ENCODE measurements at regions not wholly inside any gene's neighbourhood (a gene's known extent, or its start where the extent isn't known, plus 50 kb on each side); places are given as distances from the start of the nearest gene placed in this dataset.

- no peak for TF ChIP-seq ZFX (IDR thresholded peaks at IDR 0.05)
- TF ChIP-seq, protein P1, sequence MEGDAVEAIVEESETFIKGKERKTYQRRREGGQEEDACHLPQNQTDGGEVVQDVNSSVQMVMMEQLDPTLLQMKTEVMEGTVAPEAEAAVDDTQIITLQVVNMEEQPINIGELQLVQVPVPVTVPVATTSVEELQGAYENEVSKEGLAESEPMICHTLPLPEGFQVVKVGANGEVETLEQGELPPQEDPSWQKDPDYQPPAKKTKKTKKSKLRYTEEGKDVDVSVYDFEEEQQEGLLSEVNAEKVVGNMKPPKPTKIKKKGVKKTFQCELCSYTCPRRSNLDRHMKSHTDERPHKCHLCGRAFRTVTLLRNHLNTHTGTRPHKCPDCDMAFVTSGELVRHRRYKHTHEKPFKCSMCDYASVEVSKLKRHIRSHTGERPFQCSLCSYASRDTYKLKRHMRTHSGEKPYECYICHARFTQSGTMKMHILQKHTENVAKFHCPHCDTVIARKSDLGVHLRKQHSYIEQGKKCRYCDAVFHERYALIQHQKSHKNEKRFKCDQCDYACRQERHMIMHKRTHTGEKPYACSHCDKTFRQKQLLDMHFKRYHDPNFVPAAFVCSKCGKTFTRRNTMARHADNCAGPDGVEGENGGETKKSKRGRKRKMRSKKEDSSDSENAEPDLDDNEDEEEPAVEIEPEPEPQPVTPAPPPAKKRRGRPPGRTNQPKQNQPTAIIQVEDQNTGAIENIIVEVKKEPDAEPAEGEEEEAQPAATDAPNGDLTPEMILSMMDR (conservative IDR thresholded peaks at IDR 0.05): no peak
- H3K27ac ChIP-seq: no peak overlapping the region
These were observed 652.8 kb upstream of the SOX11 start for GRCh38 chr2:5039241-5039975.

DNA sequence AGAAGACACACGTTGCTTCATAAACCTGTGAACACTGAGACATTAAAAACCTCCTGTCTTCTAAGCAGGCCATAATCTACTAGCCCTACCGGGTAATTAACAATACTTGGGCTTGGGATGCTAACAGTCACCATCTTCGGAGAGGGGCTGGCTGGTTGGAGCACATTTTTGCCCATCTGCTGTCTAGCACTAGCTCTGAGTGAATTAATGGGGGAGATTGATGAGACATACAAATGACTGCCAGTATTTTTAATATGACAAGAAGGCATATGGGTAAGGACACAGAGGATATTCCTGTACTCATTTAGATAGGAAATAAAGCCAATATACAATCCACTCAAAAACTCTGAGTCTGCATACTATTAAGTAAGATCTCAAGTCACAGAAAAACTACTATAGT lies 651.6 kb upstream of the SOX11 start:
- H3K27ac ChIP-seq: no peak overlapping the region
- TF ChIP-seq, protein P1 (conservative IDR thresholded peaks at IDR 0.05): no peak
- TF ChIP-seq ZFX (IDR thresholded peaks at IDR 0.05): no peak

GRCh38 chr2:5041501-5041900 lies 650.7 kb upstream of the SOX11 start:
- no peak for TF ChIP-seq ZFX (IDR thresholded peaks at IDR 0.05)
- TF ChIP-seq, protein P1 (conservative IDR thresholded peaks at IDR 0.05): no peak
- no peak overlapping the region for H3K27ac ChIP-seq

GRCh38 chr2:5042666-5043440 lies 649.3 kb upstream of the SOX11 start:
- TF ChIP-seq, protein P1 (conservative IDR thresholded peaks at IDR 0.05): no peak
- no peak for TF ChIP-seq ZFX (IDR thresholded peaks at IDR 0.05)
- no peak overlapping the region for H3K27ac ChIP-seq

- TF ChIP-seq, protein P1 (conservative IDR thresholded peaks at IDR 0.05): no peak
- TF ChIP-seq ZFX (IDR thresholded peaks at IDR 0.05): no peak
- no peak overlapping the region for H3K27ac ChIP-seq
These were observed 640.9 kb upstream of the SOX11 start for GRCh38 chr2:5051300-5051699.

DNA sequence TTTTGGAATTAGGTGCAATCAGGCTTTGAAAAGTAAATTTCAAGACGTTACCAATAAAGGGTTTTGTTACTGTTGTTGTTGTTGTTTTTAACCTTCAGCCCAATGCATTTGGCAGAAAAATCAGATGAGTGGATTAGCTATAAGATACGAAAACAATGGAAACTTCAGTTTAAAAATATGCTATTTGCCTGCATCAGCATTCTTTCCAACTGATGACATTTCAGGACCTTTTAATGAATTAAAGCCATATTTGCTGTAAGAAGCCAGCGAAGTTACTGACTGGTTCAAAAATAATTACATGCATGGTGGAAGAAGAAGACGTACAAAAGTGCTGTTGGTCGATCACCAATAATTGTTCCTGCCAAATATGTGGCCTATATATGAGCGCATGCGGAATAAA lies 639.3 kb upstream of the SOX11 start:
- TF ChIP-seq, protein P1 (conservative IDR thresholded peaks at IDR 0.05): no peak
- no peak for TF ChIP-seq ZFX (IDR thresholded peaks at IDR 0.05)
- H3K27ac ChIP-seq: no peak overlapping the region

GRCh38 chr2:5057891-5058351 lies 634.3 kb upstream of the SOX11 start:
- TF ChIP-seq, protein P1 (conservative IDR thresholded peaks at IDR 0.05): no peak
- no peak for TF ChIP-seq ZFX (IDR thresholded peaks at IDR 0.05)
- no peak overlapping the region for H3K27ac ChIP-seq

Measured in C4-2B (cell line).